A204.1 (cell line): ENCODE measurements at regions not wholly inside any gene's neighbourhood (a gene's known extent, or its start where the extent isn't known, plus 50 kb on each side); places are given as distances from the start of the nearest gene placed in this dataset.
"Not testable (repeated sequence)": the region's sequence is repeated elsewhere in the genome, so short reads cannot be mapped to it uniquely, and the experiment has no call there.

ENCODE experiments used
- FAIRE-seq: peaks from 2 replicates; lab custom pipeline; 2012; peaks lifted over from hg19 to GRCh38; lab: Jason Lieb, UNC

GRCh38 chr5:1635477-1635876 lies 111.7 kb upstream of the LPCAT1 start:
- FAIRE-seq: not testable (repeated sequence)

- FAIRE-seq: no peak
These were observed 110.5 kb upstream of the LPCAT1 start for GRCh38 chr5:1634337-1634661.

DNA sequence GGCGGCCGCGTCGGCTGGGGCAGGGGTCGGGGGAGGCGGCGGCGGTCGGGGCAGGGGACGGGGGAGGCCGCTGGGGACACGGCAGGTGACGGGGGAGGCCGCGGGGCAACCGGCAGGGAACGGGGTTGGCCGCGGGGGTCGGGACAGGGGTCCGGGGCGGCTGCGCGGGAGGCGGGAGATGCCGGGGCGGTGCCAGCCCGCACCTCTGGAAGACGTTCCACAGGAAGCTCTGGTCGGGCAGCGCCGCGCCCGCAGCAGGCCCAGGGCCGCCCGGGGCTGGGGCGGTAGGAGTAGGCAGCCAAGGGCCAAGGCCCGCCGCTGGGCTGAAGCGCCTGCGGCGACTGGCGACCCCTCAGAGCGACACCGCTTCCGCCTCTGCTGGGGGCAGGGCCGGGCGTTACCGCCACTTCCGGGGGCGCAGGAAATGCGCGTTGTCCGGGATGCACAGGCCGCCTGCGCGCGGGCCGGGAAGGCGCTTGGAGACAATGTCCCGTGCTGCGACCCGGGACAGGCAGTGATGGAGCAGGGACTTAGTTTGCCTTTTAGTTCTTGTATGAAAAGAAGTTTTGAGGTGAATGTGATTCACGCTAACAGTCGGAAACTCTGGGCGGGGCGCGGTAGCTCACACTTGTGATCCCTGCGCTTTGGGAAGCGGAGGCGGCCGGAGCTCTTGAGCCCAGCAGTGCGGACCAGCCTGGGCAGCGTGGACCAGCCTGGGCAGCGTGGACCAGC lies 110.0 kb upstream of the LPCAT1 start:
- FAIRE-seq: no peak

DNA sequence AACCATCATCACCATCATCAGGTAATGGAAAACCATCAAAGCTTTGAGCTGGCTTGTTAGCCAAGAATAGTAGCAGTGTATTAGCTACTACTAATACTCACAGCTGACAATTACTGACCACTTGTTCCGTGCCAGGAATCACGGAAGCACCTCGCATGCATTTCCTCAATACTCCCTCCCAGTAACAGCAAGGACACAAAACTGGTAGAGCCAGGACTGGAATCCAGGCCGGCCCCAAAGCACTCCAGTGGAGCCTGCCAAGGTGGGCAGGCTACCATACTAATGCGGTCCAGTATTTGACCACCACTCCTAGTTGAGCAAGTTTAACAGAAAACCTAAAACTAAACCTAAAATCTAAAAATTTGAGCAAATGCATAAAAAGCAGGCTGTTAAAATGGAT lies 107.2 kb upstream of the LPCAT1 start:
- not testable (repeated sequence) for FAIRE-seq

DNA sequence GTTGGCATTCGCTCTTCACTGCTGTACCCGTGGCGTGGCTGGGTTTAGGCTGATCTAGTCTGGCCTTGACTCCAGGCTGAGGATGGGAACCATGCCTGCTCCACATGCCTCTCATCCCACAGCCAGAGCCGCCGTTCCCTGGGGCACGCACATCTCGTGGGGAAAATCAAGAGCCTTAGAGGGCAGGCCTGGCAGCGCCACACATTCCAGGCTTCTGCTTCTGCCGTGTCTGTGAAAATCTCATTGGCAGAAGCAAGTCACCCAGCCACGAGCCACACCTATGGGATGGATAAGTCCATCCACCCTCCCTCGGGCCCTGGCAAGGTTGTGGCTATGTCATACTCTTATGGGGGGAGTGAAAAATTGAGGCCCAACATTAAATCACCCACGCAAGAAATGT lies 102.6 kb upstream of the LPCAT1 start:
- not testable (repeated sequence) for FAIRE-seq

DNA sequence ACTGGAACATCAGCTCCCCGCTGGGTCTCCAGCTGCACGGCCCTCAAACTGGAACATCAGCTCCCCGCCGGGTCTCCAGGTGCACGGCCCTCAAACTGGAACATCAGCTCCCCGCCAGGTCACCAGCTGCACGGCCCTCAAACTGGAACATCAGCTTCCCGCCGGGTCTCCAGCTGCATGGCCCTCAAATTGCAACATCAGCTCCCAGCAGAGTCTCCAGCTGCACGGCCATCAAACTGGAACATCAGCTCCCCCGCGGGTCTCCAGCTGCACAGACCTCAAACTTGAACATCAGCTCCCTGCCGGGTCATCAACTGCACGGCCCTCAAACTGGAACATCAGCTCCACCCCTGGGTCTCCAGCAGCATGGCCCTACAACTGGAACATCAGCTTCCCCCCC lies 95.8 kb upstream of the LPCAT1 start:
- not testable (repeated sequence) for FAIRE-seq

GRCh38 chr5:1618296-1618865 lies 94.6 kb upstream of the LPCAT1 start:
- not testable (repeated sequence) for FAIRE-seq

DNA sequence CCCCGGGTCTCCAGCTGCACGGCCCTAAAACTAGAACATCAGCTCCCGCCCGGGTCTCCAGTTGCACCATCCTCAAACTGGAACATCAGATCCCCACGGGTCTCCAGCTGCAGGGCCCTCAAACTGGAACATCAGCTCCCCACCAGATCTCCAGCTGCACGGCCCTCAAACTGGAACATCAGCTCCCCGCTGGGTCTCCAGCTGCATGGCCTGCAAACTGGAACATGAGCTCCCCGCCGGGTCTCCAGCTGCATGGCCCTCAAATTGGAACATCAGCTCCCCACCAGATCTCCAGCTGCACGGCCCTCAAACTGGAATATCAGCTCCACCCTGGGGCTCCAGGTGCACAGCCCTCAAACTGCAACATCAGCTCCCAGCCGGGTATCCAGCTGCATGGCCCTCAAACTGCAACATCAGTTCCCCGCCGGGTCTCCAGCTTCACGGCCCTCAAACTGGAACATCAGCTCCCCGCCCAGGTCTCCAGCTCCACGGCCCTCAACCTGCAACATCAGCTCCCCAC lies 93.5 kb upstream of the LPCAT1 start:
- FAIRE-seq: not testable (repeated sequence)

GRCh38 chr5:1613515-1613914 lies 89.8 kb upstream of the LPCAT1 start:
- not testable (repeated sequence) for FAIRE-seq

GRCh38 chr5:1610526-1610925 lies 86.8 kb upstream of the LPCAT1 start:
- FAIRE-seq: not testable (repeated sequence)

GRCh38 chr5:1609111-1609510 lies 85.4 kb upstream of the LPCAT1 start:
- not testable (repeated sequence) for FAIRE-seq

- not testable (repeated sequence) for FAIRE-seq
These were observed 84.6 kb upstream of the LPCAT1 start for GRCh38 chr5:1608336-1608735.

DNA sequence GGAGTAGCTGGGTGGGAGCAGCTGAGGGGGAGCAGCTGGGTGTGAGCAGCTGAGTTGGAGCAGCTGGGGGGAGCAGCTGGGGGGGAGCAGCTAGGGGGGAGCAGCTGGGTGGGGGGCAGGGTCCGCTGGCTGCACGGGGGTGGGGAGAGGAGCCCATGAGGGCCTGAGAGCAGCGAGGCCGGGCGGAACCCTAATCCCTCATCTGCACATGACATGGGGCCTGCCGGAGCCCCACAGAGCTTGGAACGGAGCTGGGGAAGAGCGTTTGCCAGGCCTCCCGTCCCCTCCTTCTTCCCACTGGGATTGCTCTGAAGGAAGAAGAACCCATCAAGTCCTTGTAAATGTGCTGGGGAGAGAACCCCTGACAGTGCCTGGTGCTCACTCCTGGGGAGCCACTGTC lies 83.2 kb upstream of the LPCAT1 start:
- not testable (repeated sequence) for FAIRE-seq

DNA sequence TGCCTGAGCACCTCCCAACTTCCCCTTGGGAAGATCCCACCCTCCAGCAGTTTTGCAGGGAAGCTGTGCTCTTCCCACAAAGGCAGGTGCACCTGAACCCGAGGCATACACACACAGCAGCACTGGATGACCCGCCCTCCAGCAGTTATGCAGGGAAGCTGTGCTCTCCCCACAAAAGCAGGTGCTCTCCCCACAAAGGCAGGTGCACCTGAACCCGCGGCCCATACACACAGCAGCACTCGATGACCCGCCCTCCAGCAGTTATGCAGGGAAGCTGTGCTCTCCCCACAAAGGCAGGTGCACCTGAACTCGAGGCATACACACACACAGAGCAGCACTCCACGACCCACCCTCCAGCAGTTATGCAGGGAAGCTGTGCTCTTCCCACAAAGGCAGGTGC lies 80.2 kb upstream of the LPCAT1 start:
- FAIRE-seq: not testable (repeated sequence)

- FAIRE-seq: not testable (repeated sequence)
These were observed 77.8 kb upstream of the LPCAT1 start for GRCh38 chr5:1601565-1601964.

DNA sequence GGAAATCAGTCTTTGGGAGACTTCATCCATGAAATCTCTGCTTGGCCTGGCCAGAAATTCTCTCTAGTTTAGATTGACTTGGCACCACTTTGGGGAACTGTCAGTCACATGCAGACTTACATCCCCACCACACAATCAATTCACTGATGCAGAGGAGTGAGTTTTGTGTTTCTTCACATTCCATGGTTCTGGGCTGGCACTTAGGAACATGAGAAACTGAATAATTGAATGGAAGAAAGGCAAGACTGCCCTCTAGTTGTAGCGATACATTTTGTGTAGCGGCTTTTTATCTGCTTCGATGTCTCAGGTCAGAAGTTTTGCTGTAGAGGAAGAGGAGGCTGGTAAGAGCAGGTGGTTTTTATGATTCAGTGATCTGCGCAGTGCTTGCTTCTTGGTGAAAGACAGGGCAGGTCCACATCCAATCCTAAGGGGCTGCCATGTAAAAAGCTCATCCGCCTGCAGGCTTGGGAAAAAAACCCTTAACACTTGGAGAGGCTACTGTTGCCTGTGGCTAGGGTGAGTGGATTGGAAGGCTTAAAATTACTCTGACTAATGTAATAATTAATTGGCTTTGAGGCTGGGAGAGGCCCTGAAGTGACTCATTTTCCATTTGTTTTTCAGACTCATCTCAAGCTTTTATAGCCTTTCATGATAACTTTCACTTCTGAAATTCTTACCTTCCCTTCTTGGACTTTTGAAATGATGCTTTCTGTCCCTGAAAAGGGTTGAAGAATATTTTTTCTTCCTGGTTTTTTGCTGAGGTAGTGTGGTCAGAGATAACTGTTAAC lies 75.4 kb upstream of the LPCAT1 start:
- FAIRE-seq: peak; percentile 43

GRCh38 chr5:1597093-1597473 lies 73.3 kb upstream of the LPCAT1 start:
- not testable (repeated sequence) for FAIRE-seq

GRCh38 chr5:1596462-1597092 lies 72.8 kb upstream of the LPCAT1 start:
- FAIRE-seq: not testable (repeated sequence)

- no peak for FAIRE-seq
These were observed 70.8 kb upstream of the LPCAT1 start for GRCh38 chr5:1594357-1595106.

DNA sequence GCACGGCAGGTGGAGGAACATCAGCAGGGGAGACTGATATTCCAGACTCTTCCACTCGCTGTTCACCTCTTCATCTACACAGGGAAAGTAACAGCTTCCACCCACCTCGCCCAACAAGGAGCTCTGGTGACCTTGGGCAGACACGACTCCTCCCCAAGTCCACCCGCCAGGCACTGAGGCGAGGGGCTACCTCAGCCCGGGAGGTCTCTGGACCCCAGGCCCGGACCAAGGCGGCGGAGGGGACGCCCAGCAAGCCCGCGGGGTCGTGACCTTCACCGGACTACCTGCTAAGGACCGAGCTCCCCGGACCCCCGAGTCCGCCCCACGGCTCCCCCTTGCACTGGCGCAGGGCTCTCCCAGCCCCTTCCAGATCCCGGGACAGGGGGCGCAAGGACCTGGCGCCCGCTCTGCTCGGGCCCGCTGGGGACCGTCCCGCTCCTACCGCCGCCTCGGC lies 70.2 kb upstream of the LPCAT1 start:
- no peak for FAIRE-seq

- FAIRE-seq: not testable (repeated sequence)
These were observed 64.4 kb upstream of the LPCAT1 start for GRCh38 chr5:1588071-1588694.
